ENCODE measurements at regions not wholly inside any gene's neighbourhood (a gene's known extent, or its start where the extent isn't known, plus 50 kb on each side); places are given as distances from the start of the nearest gene placed in this dataset.
"Not testable (repeated sequence)": the region's sequence is repeated elsewhere in the genome, so short reads cannot be mapped to it uniquely, and the experiment has no call there.

- FAIRE-seq: no peak
Observed at GRCh38 chrX:107389726-107390125, 59.7 kb upstream of the FRMPD3 start.

GRCh38 chrX:107393656-107394055 lies 55.8 kb upstream of the FRMPD3 start:
- H4K20me1 ChIP-seq (ENCODE audit: insufficient read depth, low read length); in situ Hi-C loops (cut with HindIII; ENCODE audit: extremely low pct_ligation_motif_present, low pct_unique_long_range_greater_than_20kb); H3K36me3 ChIP-seq (replicated peaks in 1 of 2; ENCODE audit: control insufficient read depth in 1 of 2, insufficient read depth in 2 of 2, low read length in 2 of 2); H3K9me3 ChIP-seq (ENCODE audit: low read length); DNase-seq (ENCODE audit: low spot score); ATAC-seq; H3K4me1 ChIP-seq (ENCODE audit: insufficient read depth, low read length); H3K9ac ChIP-seq (ENCODE audit: insufficient read depth, low read depth, low read length); BruUV-seq (replicated peaks); POLR2A ChIA-PET; H3K79me2 ChIP-seq (ENCODE audit: insufficient read depth, low read length); intact Hi-C loops (cut with micrococcal nuclease; ENCODE audit: unreplicated experiment); CTCF ChIA-PET (ENCODE audit: low intra/inter-chr PET ratio, low total read pairs); H3K4me2 ChIP-seq (ENCODE audit: low read depth, low read length); H3K4me3 ChIP-seq (replicated peaks in 1 of 3; ENCODE audit: insufficient read depth in 1 of 3, low read depth in 2 of 3, low read length in 3 of 3); H3K27ac ChIP-seq (ENCODE audit: extremely low read length, insufficient read depth, low read length); H3K27me3 ChIP-seq (ENCODE audit: control insufficient read depth in 1 of 2, insufficient read depth in 2 of 2, low read length in 2 of 2); H2AFZ ChIP-seq (ENCODE audit: low read length); FAIRE-seq: not testable (repeated sequence)
- WGBS (ENCODE audit: low lambda C conversion rate): 0% methylated on average over 1 of the region's 1 CpG

More at GRCh38 chrX:107389726-107390125, 59.7 kb upstream of the FRMPD3 start:
- no peak overlapping the region for H3K9ac ChIP-seq (ENCODE audit: insufficient read depth, low read depth, low read length)
- POLR2A ChIA-PET: no interaction called here
- TF ChIP-seq ZSCAN30 (CRISPR knock-in tag; IDR thresholded peaks at IDR 0.05): no peak
- TF ChIP-seq ZNF576 (CRISPR knock-in tag; IDR thresholded peaks at IDR 0.05): no peak
- no peak for TF ChIP-seq ZNF205 (CRISPR knock-in tag; IDR thresholded peaks at IDR 0.05)
- no peak for TF ChIP-seq MIER2 (CRISPR knock-in tag; IDR thresholded peaks at IDR 0.05)
- no peak for TF ChIP-seq MXI1 (IDR thresholded peaks at IDR 0.05; ENCODE audit: borderline replicate concordance, low read depth, low read length)
- TF ChIP-seq MXD3 (CRISPR knock-in tag; IDR thresholded peaks at IDR 0.05): no peak
- TF ChIP-seq ZNF644 (CRISPR knock-in tag; IDR thresholded peaks at IDR 0.05; ENCODE audit: low read depth): no peak
- TF ChIP-seq SATB2 (CRISPR knock-in tag; IDR thresholded peaks at IDR 0.05): no peak
- TF ChIP-seq CENPBD1 (CRISPR knock-in tag; IDR thresholded peaks at IDR 0.05; ENCODE audit: borderline replicate concordance, low read depth): no peak
- no peak for TF ChIP-seq KLF6 (CRISPR knock-in tag; IDR thresholded peaks at IDR 0.05)
- no peak overlapping the region for H3K4me3 ChIP-seq (replicated peaks in 1 of 3; ENCODE audit: insufficient read depth in 1 of 3, low read depth in 2 of 3, low read length in 3 of 3)
- CTCF ChIA-PET (ENCODE audit: low intra/inter-chr PET ratio, low total read pairs): no interaction called here
- H2AFZ ChIP-seq (ENCODE audit: low read length): no peak overlapping the region
- no peaks in the 10 kb centered on the region for H3K36me3 ChIP-seq (replicated peaks in 1 of 2; ENCODE audit: control insufficient read depth in 1 of 2, insufficient read depth in 2 of 2, low read length in 2 of 2)
- no TSS peak for BruUV-seq (replicated peaks)
- no peaks in the 10 kb centered on the region for H3K9me3 ChIP-seq (ENCODE audit: low read length)
- intact Hi-C loops (cut with micrococcal nuclease; ENCODE audit: unreplicated experiment): no loop called here
- 2% methylated on average over 2 of the region's 2 CpGs for WGBS (ENCODE audit: low lambda C conversion rate)
- no peak for ATAC-seq
- no peaks in the 10 kb centered on the region for H3K27me3 ChIP-seq (ENCODE audit: control insufficient read depth in 1 of 2, insufficient read depth in 2 of 2, low read length in 2 of 2)
- H3K4me1 ChIP-seq (ENCODE audit: insufficient read depth, low read length): no peaks in the 10 kb centered on the region
- H3K27ac ChIP-seq (ENCODE audit: extremely low read length, insufficient read depth, low read length): no peak overlapping the region
- no peak for DNase-seq (ENCODE audit: low spot score)
- in situ Hi-C loops (cut with HindIII; ENCODE audit: extremely low pct_ligation_motif_present, low pct_unique_long_range_greater_than_20kb): no loop called here
- no peaks in the 10 kb centered on the region for H4K20me1 ChIP-seq (ENCODE audit: insufficient read depth, low read length)
- no peaks in the 10 kb centered on the region for H3K79me2 ChIP-seq (ENCODE audit: insufficient read depth, low read length)
- no peak overlapping the region for H3K4me2 ChIP-seq (ENCODE audit: low read depth, low read length)
